ENCODE measurements at regions not wholly inside any gene's neighbourhood (a gene's known extent, or its start where the extent isn't known, plus 50 kb on each side); places are given as distances from the start of the nearest gene placed in this dataset.

DNA sequence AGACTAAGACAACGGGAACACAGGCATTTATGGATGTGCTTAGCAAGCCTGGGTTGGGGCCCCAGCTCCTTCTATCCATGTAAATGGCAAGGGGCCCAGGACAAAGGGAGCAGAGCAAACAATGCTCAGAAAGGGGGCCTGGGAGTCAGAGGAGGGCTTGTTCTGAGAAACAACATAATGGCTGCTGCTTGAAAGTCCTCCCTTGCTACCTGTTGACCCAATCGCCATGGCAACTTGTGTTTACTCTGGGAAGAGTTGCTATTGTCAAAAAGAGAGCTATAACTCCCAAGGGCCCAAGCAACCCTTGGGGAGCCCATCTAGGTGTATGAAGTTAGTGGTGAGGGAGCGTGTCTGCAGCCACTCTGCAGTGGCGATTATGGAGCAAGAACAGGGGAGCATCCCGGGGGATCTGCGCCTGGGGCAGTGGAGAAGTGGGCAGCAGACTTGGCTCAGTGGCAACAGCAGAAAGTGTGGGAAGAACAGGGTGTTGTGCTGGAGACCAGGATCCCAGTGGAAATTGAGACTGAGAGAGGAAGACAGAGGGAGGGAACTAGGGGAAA, 118.7 kb upstream of the NLRP1 start:
- no peak for TF ChIP-seq EZH2 (IDR thresholded peaks at IDR 0.05; ENCODE audit: low read length)
- no peak for TF ChIP-seq CTCF (optimal IDR thresholded peaks at IDR 0.05 in 1 of 3, IDR thresholded peaks at IDR 0.05 in 1 of 3, conservative IDR thresholded peaks at IDR 0.05 in 1 of 3; ENCODE audit: extremely low read depth in 1 of 3, insufficient read depth in 2 of 3, low read length in 3 of 3)

All from keratinocyte (primary cell).